GM18870 (cell line): ENCODE measurements at regions not wholly inside any gene's neighbourhood (a gene's known extent, or its start where the extent isn't known, plus 50 kb on each side); places are given as distances from the start of the nearest gene placed in this dataset.
"Not testable (repeated sequence)": the region's sequence is repeated elsewhere in the genome, so short reads cannot be mapped to it uniquely, and the experiment has no call there.

Source experiments
- ATAC-seq: cut with Tn5 transposase; IDR thresholded peaks from one replicate; pipeline ENCODE4 v1.9.1; 2021; ENCODE audit warnings: moderate library complexity; ENCODE audit not compliant: unreplicated experiment

- no peak for ATAC-seq
Measured at GRCh38 chr13:80888390-80888789, 547.5 kb upstream of the SPRY2 start.

GRCh38 chr13:80884056-80884785 lies 543.3 kb upstream of the SPRY2 start:
- ATAC-seq, result no peak

GRCh38 chr13:80883545-80883944 lies 542.6 kb upstream of the SPRY2 start:
- ATAC-seq, result no peak

- no peak for ATAC-seq
Measured at GRCh38 chr13:80881942-80882445, 541.1 kb upstream of the SPRY2 start.

- ATAC-seq, result no peak
Measured at GRCh38 chr13:80881495-80881894, 540.6 kb upstream of the SPRY2 start.

- ATAC-seq, result no peak
Measured at GRCh38 chr13:80881034-80881433, 540.1 kb upstream of the SPRY2 start.

GRCh38 chr13:80877944-80878241 lies 537.0 kb upstream of the SPRY2 start:
- no peak for ATAC-seq

- ATAC-seq, result no peak
Measured at GRCh38 chr13:80877209-80877943, 536.5 kb upstream of the SPRY2 start.

GRCh38 chr13:80873589-80873988 lies 532.7 kb upstream of the SPRY2 start:
- ATAC-seq, result peak; percentile 99

- ATAC-seq, result not testable (repeated sequence)
Measured at GRCh38 chr13:80871971-80872370, 531.0 kb upstream of the SPRY2 start.

GRCh38 chr13:80871481-80871880 lies 530.6 kb upstream of the SPRY2 start:
- ATAC-seq, result no peak

- no peak for ATAC-seq
Measured at GRCh38 chr13:80870186-80870585, 529.3 kb upstream of the SPRY2 start.

GRCh38 chr13:80866921-80867320 lies 526.0 kb upstream of the SPRY2 start:
- no peak for ATAC-seq

GRCh38 chr13:80865329-80865728 lies 524.4 kb upstream of the SPRY2 start:
- no peak for ATAC-seq

- ATAC-seq, result no peak
Measured at GRCh38 chr13:80862456-80862855, 521.5 kb upstream of the SPRY2 start.

GRCh38 chr13:80860845-80861244 lies 519.9 kb upstream of the SPRY2 start:
- ATAC-seq, result no peak

GRCh38 chr13:80858131-80858530 lies 517.2 kb upstream of the SPRY2 start:
- no peak for ATAC-seq

- no peak for ATAC-seq
Measured at GRCh38 chr13:80857321-80857720, 516.4 kb upstream of the SPRY2 start.

GRCh38 chr13:80850771-80851170 lies 509.8 kb upstream of the SPRY2 start:
- no peak for ATAC-seq

- ATAC-seq, result no peak
Measured at GRCh38 chr13:80844164-80844563, 503.2 kb upstream of the SPRY2 start.

- ATAC-seq, result no peak
Measured at GRCh38 chr13:80841414-80841813, 500.5 kb upstream of the SPRY2 start.

GRCh38 chr13:80840316-80840976 lies 499.5 kb upstream of the SPRY2 start:
- ATAC-seq, result no peak
